HG03571 (cell line): ENCODE measurements at regions not wholly inside any gene's neighbourhood (a gene's known extent, or its start where the extent isn't known, plus 50 kb on each side); places are given as distances from the start of the nearest gene placed in this dataset.

Source experiments
- ATAC-seq: cut with Tn5 transposase; IDR thresholded peaks from one replicate; pipeline ENCODE4 v1.9.1; 2021; ENCODE audit not compliant: unreplicated experiment

GRCh38 chr5:15266841-15267240, 233.1 kb upstream of the FBXL7 start:
- ATAC-seq = no peak

GRCh38 chr5:15266229-15266628, 233.8 kb upstream of the FBXL7 start:
- ATAC-seq = no peak

- no peak for ATAC-seq
Observed at GRCh38 chr5:15263942-15264341, 236.0 kb upstream of the FBXL7 start.

GRCh38 chr5:15263406-15263805, 236.6 kb upstream of the FBXL7 start:
- ATAC-seq = no peak

GRCh38 chr5:15261269-15261995, 238.5 kb upstream of the FBXL7 start:
- ATAC-seq = no peak

GRCh38 chr5:15260356-15261268, 239.4 kb upstream of the FBXL7 start:
- no peak for ATAC-seq

GRCh38 chr5:15256485-15256884, 243.5 kb upstream of the FBXL7 start:
- ATAC-seq = no peak

- ATAC-seq = no peak
Observed at GRCh38 chr5:15255576-15255975, 244.4 kb upstream of the FBXL7 start.

GRCh38 chr5:15254607-15255006, 245.4 kb upstream of the FBXL7 start:
- no peak for ATAC-seq

- ATAC-seq = no peak
Observed at GRCh38 chr5:15252331-15252730, 247.6 kb upstream of the FBXL7 start.

- no peak for ATAC-seq
Observed at GRCh38 chr5:15249152-15249551, 250.8 kb upstream of the FBXL7 start.

- no peak for ATAC-seq
Observed at GRCh38 chr5:15248731-15249130, 251.2 kb upstream of the FBXL7 start.

- ATAC-seq = no peak
Observed at GRCh38 chr5:15245913-15246312, 254.1 kb upstream of the FBXL7 start.

- no peak for ATAC-seq
Observed at GRCh38 chr5:15243301-15244020, 256.5 kb upstream of the FBXL7 start.

- ATAC-seq = no peak
Observed at GRCh38 chr5:15241216-15241821, 258.7 kb upstream of the FBXL7 start.

- ATAC-seq = no peak
Observed at GRCh38 chr5:15238006-15238405, 262.0 kb upstream of the FBXL7 start.

- no peak for ATAC-seq
Observed at GRCh38 chr5:15236911-15237508, 263.0 kb upstream of the FBXL7 start.

GRCh38 chr5:15234911-15235310, 265.1 kb upstream of the FBXL7 start:
- no peak for ATAC-seq

- ATAC-seq = no peak
Observed at GRCh38 chr5:15234366-15234765, 265.6 kb upstream of the FBXL7 start.

GRCh38 chr5:15233566-15233965, 266.4 kb upstream of the FBXL7 start:
- no peak for ATAC-seq

- ATAC-seq = no peak
Observed at GRCh38 chr5:15222156-15222555, 277.8 kb upstream of the FBXL7 start.
